GM12872 (cell line): ENCODE measurements at regions not wholly inside any gene's neighbourhood (a gene's known extent, or its start where the extent isn't known, plus 50 kb on each side); places are given as distances from the start of the nearest gene placed in this dataset.

Source experiments
- CTCF ChIP-seq: IDR thresholded peaks from 3 replicates; pipeline ENCODE4 v1.5.1; 2011; ENCODE audit warnings: low read depth, mild to moderate bottlenecking, low read length, moderate library complexity; ENCODE audit not compliant: insufficient read depth

- no peak for TF ChIP-seq CTCF
Measured at GRCh38 chr16:51884773-51885172, 662.2 kb downstream of the TOX3 start.

GRCh38 chr16:51881731-51882130, 665.2 kb downstream of the TOX3 start:
- no peak for TF ChIP-seq CTCF

- no peak for TF ChIP-seq CTCF
Measured at GRCh38 chr16:51880776-51881175, 666.2 kb downstream of the TOX3 start.

- no peak for TF ChIP-seq CTCF
Measured at GRCh38 chr16:51877686-51878085, 669.3 kb downstream of the TOX3 start.

GRCh38 chr16:51876934-51877333, 670.0 kb downstream of the TOX3 start:
- no peak for TF ChIP-seq CTCF

GRCh38 chr16:51876601-51876875, 670.4 kb downstream of the TOX3 start:
- no peak for TF ChIP-seq CTCF

- TF ChIP-seq CTCF: no peak
Measured at GRCh38 chr16:51875834-51876600, 670.9 kb downstream of the TOX3 start.
